Stomach (tissue), 8 donors: ENCODE measurements at regions not wholly inside any gene's neighbourhood (a gene's known extent, or its start where the extent isn't known, plus 50 kb on each side); places are given as distances from the start of the nearest gene placed in this dataset.

Experiments
- DNase-seq, 2 donors: peaks; one replicate each; pipeline versions ENCODE4 v3.0.0 to v3.0.0-alpha.2; 2013 to 2019
- H3K27ac ChIP-seq, 5 donors: fragments of 200-600 bp in 4 of 5; sonication (generic) in 4 of 5; one replicate each; pipeline ENCODE4 v1.5.1; 2013 to 2019; ENCODE audit warnings: mild to moderate bottlenecking in 1 of 5, moderate library complexity in 1 of 5
- H3K27me3 ChIP-seq, 3 donors: fragments of 200-600 bp; sonication (generic); one replicate each; pipeline ENCODE4 v1.5.1; 2017 to 2019; ENCODE audit warnings: mixed run types in 1 of 3
- H3K36me3 ChIP-seq, 4 donors: fragments of 200-600 bp; sonication (generic); 1 replicate in 3 of 4; 2 replicates in 1 of 4; pipeline ENCODE4 v1.5.1; 2016 to 2019
- H3K4me1 ChIP-seq, 4 donors: fragments of 200-600 bp; sonication (generic); one replicate each; pipeline ENCODE4 v1.5.1; 2016 to 2019
- H3K4me3 ChIP-seq, 4 donors: fragments of 200-600 bp; sonication (generic) in 3 of 4; one replicate each; pipeline ENCODE4 v1.5.1; 2016 to 2019; ENCODE audit warnings: mild to moderate bottlenecking in 1 of 4
- H3K9me3 ChIP-seq, 4 donors: fragments of 200-600 bp; sonication (generic); one replicate each; pipeline ENCODE4 v1.5.1; 2016 to 2019
- EP300 ChIP-seq: sonication (generic); formaldehyde crosslinking; IDR thresholded peaks from one replicate; pipeline ENCODE4 v1.6.1; 2017; ENCODE audit warnings: antibody characterized with exemption
- POLR2A ChIP-seq, 4 donors: fragments of 450-650 bp; IDR thresholded peaks; one replicate each; pipeline ENCODE4 v1.6.1; 2016; ENCODE audit warnings: antibody characterized with exemption in 4 of 4, control low read depth in 2 of 4, mild to moderate bottlenecking in 1 of 4, moderate library complexity in 1 of 4
- POLR2AphosphoS5 ChIP-seq, 3 donors: sonication (generic); formaldehyde crosslinking; IDR thresholded peaks; one replicate each; pipeline ENCODE4 v1.6.1; 2016; ENCODE audit warnings: antibody characterized with exemption in 3 of 3
- WGBS, 5 donors: extraction: QIAGEN DNeasy Blood & Tissue Kit in 3 of 5; methylation state at CpG; one replicate each; pipeline versions ENCODE4 v1.1.5 to v1.1.7; 2013 to 2018; 5-methylcytosine and 5-hydroxymethylcytosine counted together
- intact Hi-C: fragments of 100-400 bp; cut with DNase I; formaldehyde crosslinking; loops from one replicate; pipeline ENCODE4 v1.15.1; 2023; ENCODE audit warnings: low total_unique reads
- TF ChIP-seq, protein P1 (sequence below), 7 experiments: fragments of 450-650 bp in 4 of 7; fragments of 200-600 bp in 3 of 7; sonication (generic) in 3 of 7; IDR thresholded peaks; one replicate each; pipeline ENCODE4 v1.5.1; 2016 to 2019; ENCODE audit warnings: antibody characterized with exemption in 7 of 7, control low read depth in 2 of 7, mild to moderate bottlenecking in 1 of 7
- donor health status: healthy with polysubstance abuse.
- donor health status: Bipolar disorder and iron deficiency.
- donor health status: healthy.

DNA sequence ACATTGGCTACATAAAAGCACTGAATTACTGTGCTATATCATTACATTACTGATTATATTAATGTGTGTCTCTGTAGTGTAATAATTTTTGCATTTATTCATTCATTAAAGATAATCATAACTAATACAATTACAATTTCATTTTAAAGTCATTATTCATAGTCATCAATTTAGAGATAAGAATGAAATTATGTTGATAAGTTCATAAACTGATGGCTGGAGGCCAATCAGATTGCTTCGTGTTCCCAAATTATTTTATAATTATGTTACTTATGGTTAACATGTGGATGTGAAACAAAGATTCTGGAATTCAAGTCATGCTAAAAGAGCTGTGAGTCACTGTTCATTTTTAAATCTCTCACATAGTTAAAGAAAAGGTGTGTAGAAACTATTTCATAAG is 223.4 kb upstream of the HAND2 start:
- Histone ChIP-seq H3K9me3 (no peaks in the 10 kb centered on the region), H3K27ac (no peak overlapping the region), H3K36me3 (no peaks in the 10 kb centered on the region), H3K27me3 (no peaks in the 10 kb centered on the region), H3K4me1 (no peaks in the 10 kb centered on the region), H3K4me3 (no peak overlapping the region)
- intact Hi-C loops = no loop called here
- TF ChIP-seq POLR2AphosphoS5 (IDR thresholded peaks at IDR 0.05) (no peak), POLR2A (IDR thresholded peaks at IDR 0.05) (no peak), EP300 (no peak)
- TF ChIP-seq, protein P1, sequence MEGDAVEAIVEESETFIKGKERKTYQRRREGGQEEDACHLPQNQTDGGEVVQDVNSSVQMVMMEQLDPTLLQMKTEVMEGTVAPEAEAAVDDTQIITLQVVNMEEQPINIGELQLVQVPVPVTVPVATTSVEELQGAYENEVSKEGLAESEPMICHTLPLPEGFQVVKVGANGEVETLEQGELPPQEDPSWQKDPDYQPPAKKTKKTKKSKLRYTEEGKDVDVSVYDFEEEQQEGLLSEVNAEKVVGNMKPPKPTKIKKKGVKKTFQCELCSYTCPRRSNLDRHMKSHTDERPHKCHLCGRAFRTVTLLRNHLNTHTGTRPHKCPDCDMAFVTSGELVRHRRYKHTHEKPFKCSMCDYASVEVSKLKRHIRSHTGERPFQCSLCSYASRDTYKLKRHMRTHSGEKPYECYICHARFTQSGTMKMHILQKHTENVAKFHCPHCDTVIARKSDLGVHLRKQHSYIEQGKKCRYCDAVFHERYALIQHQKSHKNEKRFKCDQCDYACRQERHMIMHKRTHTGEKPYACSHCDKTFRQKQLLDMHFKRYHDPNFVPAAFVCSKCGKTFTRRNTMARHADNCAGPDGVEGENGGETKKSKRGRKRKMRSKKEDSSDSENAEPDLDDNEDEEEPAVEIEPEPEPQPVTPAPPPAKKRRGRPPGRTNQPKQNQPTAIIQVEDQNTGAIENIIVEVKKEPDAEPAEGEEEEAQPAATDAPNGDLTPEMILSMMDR (IDR thresholded peaks at IDR 0.05) = no peak
- no peak for DNase-seq
- 22 to 65% (median 46%) methylated on average over 1 of the region's 1 CpG for WGBS, 5 donors

GRCh38 chr4:173752610-173753230 is 222.7 kb upstream of the HAND2 start:
- Histone ChIP-seq H3K4me3 (no peak overlapping the region), H3K36me3 (no peaks in the 10 kb centered on the region), H3K27ac (no peak overlapping the region), H3K27me3 (no peaks in the 10 kb centered on the region), H3K4me1 (no peaks in the 10 kb centered on the region), H3K9me3 (no peaks in the 10 kb centered on the region)
- TF ChIP-seq EP300 = no peak
- TF ChIP-seq, protein P1 (IDR thresholded peaks at IDR 0.05) = no peak
- no peak for TF ChIP-seq POLR2AphosphoS5 (IDR thresholded peaks at IDR 0.05)
- TF ChIP-seq POLR2A (IDR thresholded peaks at IDR 0.05) = no peak
- intact Hi-C loops = no loop called here
- DNase-seq = peak in 1 of 2 donors; percentile 27
- WGBS, 5 donors = 43 to 56% (median 52%) methylated on average over 7 of the region's 7 CpGs

DNA sequence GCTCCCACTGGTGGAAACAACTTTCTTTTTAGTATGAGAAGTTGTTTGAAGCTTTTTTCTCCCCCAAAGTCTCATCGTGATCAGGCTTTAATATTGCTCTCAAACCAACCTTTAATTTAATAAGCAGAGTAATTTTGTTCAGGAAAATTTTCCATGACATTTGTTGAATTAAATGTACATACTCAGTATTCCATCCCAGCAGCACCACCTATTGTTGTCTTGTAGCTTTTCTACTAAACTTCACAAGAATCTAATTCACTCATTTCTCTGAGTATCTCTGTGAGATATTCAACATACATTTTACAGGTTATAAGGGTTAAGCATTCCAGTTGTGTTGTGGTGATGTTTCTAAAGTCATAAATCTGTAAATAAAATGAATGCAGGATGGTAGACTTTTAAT is 218.3 kb upstream of the HAND2 start:
- H3K4me3 ChIP-seq = no peak overlapping the region
- H3K9me3 ChIP-seq = no peaks in the 10 kb centered on the region
- no peaks in the 10 kb centered on the region for H3K27me3 ChIP-seq
- intact Hi-C loops = no loop called here
- WGBS, 5 donors = 54 to 72% (median 65%) methylated on average over 1 of the region's 1 CpG
- TF ChIP-seq EP300 (no peak), POLR2A (IDR thresholded peaks at IDR 0.05) (no peak), POLR2AphosphoS5 (IDR thresholded peaks at IDR 0.05) (no peak)
- TF ChIP-seq, protein P1 (IDR thresholded peaks at IDR 0.05) = no peak
- no peak overlapping the region for H3K27ac ChIP-seq
- H3K4me1 ChIP-seq = no peaks in the 10 kb centered on the region
- H3K36me3 ChIP-seq = no peaks in the 10 kb centered on the region
- DNase-seq = peak in 1 of 2 donors; percentile 51

GRCh38 chr4:173747537-173748257 is 217.7 kb upstream of the HAND2 start:
- no peak for DNase-seq
- intact Hi-C loops = no loop called here
- no peaks in the 10 kb centered on the region for H3K36me3 ChIP-seq
- no peak for TF ChIP-seq POLR2A (IDR thresholded peaks at IDR 0.05)
- no peak for TF ChIP-seq EP300
- TF ChIP-seq POLR2AphosphoS5 (IDR thresholded peaks at IDR 0.05) = no peak
- TF ChIP-seq, protein P1 (IDR thresholded peaks at IDR 0.05) = no peak
- H3K27ac ChIP-seq = no peak overlapping the region
- no peaks in the 10 kb centered on the region for H3K4me1 ChIP-seq
- no peak overlapping the region for H3K4me3 ChIP-seq
- 75 to 83% (median 78%) methylated on average over 9 of the region's 9 CpGs for WGBS, 5 donors
- H3K9me3 ChIP-seq = no peaks in the 10 kb centered on the region
- no peaks in the 10 kb centered on the region for H3K27me3 ChIP-seq
